IMR-90 (cell line): ENCODE measurements at regions not wholly inside any gene's neighbourhood (a gene's known extent, or its start where the extent isn't known, plus 50 kb on each side); places are given as distances from the start of the nearest gene placed in this dataset.

Experiments used
- ATAC-seq: fragments of 200-7000 bp; cut with Tn5 transposase; 2 replicates; pipeline ENCODE4 v1.9.1; 2020; ENCODE audit warnings: low read depth, mild to moderate bottlenecking, moderate library complexity
- BruUV-seq: library from RNA; stranded (reverse); fragments of 400-500 nt; replicated peaks from 2 replicates; lab custom pipeline; 2021; lab: Mats Ljungman, UMichigan
- CTCF ChIA-PET: fragments of 300-600 bp; formaldehyde crosslinking; extraction: SDS; loops from one replicate; lab custom pipeline; 2021; ENCODE audit warnings: antibody characterized with exemption; lab: Yijun Ruan, JAX
- POLR2A ChIA-PET: fragments of 300-600 bp; sonication (Branson Sonifier 250); formaldehyde crosslinking; loops from one replicate; lab custom pipeline; 2022; ENCODE audit warnings: antibody characterized with exemption; ENCODE audit not compliant: unreplicated experiment; lab: Charles Lee
- DNase-seq: peaks from one replicate; pipeline ENCODE4 v3.0.0; 2013
- H2AFZ ChIP-seq: replicated peaks from 2 replicates; pipeline ENCODE3; 2013; ENCODE audit warnings: low read length, mild to moderate bottlenecking; ENCODE audit not compliant: poor library complexity
- H2AK5ac ChIP-seq: 2 replicates; pipeline ENCODE4 v1.6.1; 2013; ENCODE audit warnings: low read depth, low read length, inconsistent platforms
- H2AK9ac ChIP-seq: replicated peaks from 2 replicates; pipeline ENCODE3; 2013; ENCODE audit warnings: mild to moderate bottlenecking, low read depth, low read length, moderate library complexity; ENCODE audit not compliant: poor library complexity
- H2BK120ac ChIP-seq: 2 replicates; pipeline ENCODE4 v1.6.1; 2013; ENCODE audit warnings: low read depth, low read length, inconsistent platforms
- H2BK15ac ChIP-seq: 3 replicates; pipeline ENCODE4 v1.6.1; 2013; ENCODE audit warnings: low read depth, low read length, inconsistent platforms
- H2BK20ac ChIP-seq: 2 replicates; pipeline ENCODE4 v1.6.1; 2013; ENCODE audit warnings: low read depth, mild to moderate bottlenecking, inconsistent platforms, low read length, moderate library complexity
- H2BK5ac ChIP-seq: 2 replicates; pipeline ENCODE4 v1.6.1; 2013; ENCODE audit warnings: mild to moderate bottlenecking, low read depth, low read length, inconsistent platforms; ENCODE audit not compliant: poor library complexity, severe bottlenecking
- H3K14ac ChIP-seq: replicated peaks from 2 replicates; pipeline ENCODE4 v1.6.1; 2013; ENCODE audit warnings: low read depth, low read length, inconsistent platforms
- H3K18ac ChIP-seq: 2 replicates; pipeline ENCODE4 v1.6.1; 2013; ENCODE audit warnings: low read depth, low read length, control low read depth
- H3K23ac ChIP-seq: 2 replicates; pipeline ENCODE4 v1.6.1; 2013; ENCODE audit warnings: low read depth, low read length, inconsistent platforms
- H3K27ac ChIP-seq: 2 replicates; pipeline ENCODE4 v1.5.1; 2013; ENCODE audit warnings: mild to moderate bottlenecking, control low read depth, low read length; ENCODE audit not compliant: insufficient read depth
- H3K27me3 ChIP-seq: 2 replicates; pipeline ENCODE4 v1.6.1; 2013; ENCODE audit warnings: low read length; ENCODE audit not compliant: control insufficient read depth, insufficient read depth
- H3K36me3 ChIP-seq: 2 replicates; pipeline ENCODE4 v1.6.1; 2013; ENCODE audit warnings: low read length, mixed read lengths; ENCODE audit not compliant: control insufficient read depth, insufficient read depth
- H3K4ac ChIP-seq: 2 replicates; pipeline ENCODE4 v1.6.1; 2013; ENCODE audit warnings: low read depth, low read length, inconsistent platforms
- H3K4me1 ChIP-seq: 2 replicates; pipeline ENCODE4 v1.6.1; 2013; ENCODE audit warnings: low read length, mixed read lengths; ENCODE audit not compliant: control insufficient read depth, insufficient read depth
- H3K4me2 ChIP-seq: 2 replicates; pipeline ENCODE4 v1.6.1; 2013; ENCODE audit warnings: low read depth, mild to moderate bottlenecking, control low read depth, low read length, moderate library complexity
- H3K4me3 ChIP-seq: 2 replicates; pipeline ENCODE4 v1.5.1; 2013; ENCODE audit warnings: low read depth, mild to moderate bottlenecking, control low read depth, low read length, moderate library complexity; ENCODE audit not compliant: insufficient read depth
- H3K56ac ChIP-seq: 2 replicates; pipeline ENCODE4 v1.6.1; 2013; ENCODE audit warnings: low read length, inconsistent platforms; ENCODE audit not compliant: insufficient read depth; ENCODE audit errors: extremely low read depth
- H3K79me1 ChIP-seq, 2 experiments: 2 replicates each; pipeline ENCODE4 v1.6.1; 2013; ENCODE audit warnings: low read length in 2 of 2, inconsistent platforms in 1 of 2, low read depth in 1 of 2
- H3K9ac ChIP-seq: 2 replicates; pipeline ENCODE4 v1.6.1; 2013; ENCODE audit warnings: low read depth, low read length, control low read depth
- H3K9me1 ChIP-seq: 2 replicates; pipeline ENCODE4 v1.6.1; 2013; ENCODE audit warnings: low read length, inconsistent platforms; ENCODE audit not compliant: insufficient read depth
- H3K9me3 ChIP-seq: 2 replicates; pipeline ENCODE4 v1.6.1; 2013; ENCODE audit warnings: low read length; ENCODE audit not compliant: control insufficient read depth, insufficient read depth
- H4K20me1 ChIP-seq: 2 replicates; pipeline ENCODE4 v1.6.1; 2013; ENCODE audit warnings: low read length, inconsistent platforms; ENCODE audit not compliant: insufficient read depth
- H4K5ac ChIP-seq: 2 replicates; pipeline ENCODE4 v1.6.1; 2013; ENCODE audit warnings: mild to moderate bottlenecking, low read depth, low read length, control low read depth
- H4K8ac ChIP-seq, 2 experiments: 2 replicates each; pipeline ENCODE4 v1.6.1; 2013; ENCODE audit warnings: low read depth in 2 of 2, low read length in 2 of 2, control low read depth in 1 of 2, inconsistent platforms in 1 of 2
- H4K91ac ChIP-seq: 2 replicates; pipeline ENCODE4 v1.6.1; 2013; ENCODE audit warnings: low read depth, low read length, inconsistent platforms; ENCODE audit not compliant: insufficient read depth
- CEBPB ChIP-seq: IDR thresholded peaks from 2 replicates; pipeline ENCODE4 v1.6.1; 2012; ENCODE audit warnings: low read depth, low read length, improper control_type of control experiment
- CTCF ChIP-seq: conservative IDR thresholded peaks from 2 replicates; pipeline ENCODE4 v1.5.1; 2012; ENCODE audit warnings: mild to moderate bottlenecking, low read depth, low read length, improper control_type of control experiment
- ELK1 ChIP-seq: fragments of 150-350 bp; IDR thresholded peaks from 2 replicates; pipeline ENCODE4 v1.6.1; 2016; ENCODE audit warnings: low read depth, mild to moderate bottlenecking, low read length, moderate library complexity, borderline replicate concordance
- WGBS, 2 experiments: methylation state at CpG; one replicate each; pipeline versions ENCODE4 v1.1.5 to v1.1.7; 2013; ENCODE audit warnings: missing lambda C conversion rate in 2 of 2; ENCODE audit not compliant: insufficient read length in 1 of 2; ENCODE audit errors: extremely low coverage in 2 of 2; 5-methylcytosine and 5-hydroxymethylcytosine counted together
- dilution Hi-C: fragments of 300-500 bp; cut with HindIII; formaldehyde crosslinking; loops from one replicate; pipeline ENCODE4 v1.14.3; 2018; ENCODE audit warnings: low sequenced_read_pairs; ENCODE audit not compliant: unreplicated experiment
- in situ Hi-C: fragments of 300-500 bp; cut with MboI; formaldehyde crosslinking; loops from 3 replicates; pipeline ENCODE4 v1.14.3; 2019; ENCODE audit warnings: low sequenced_read_pairs, inconsistent platforms, mixed read lengths
- intact Hi-C: fragments of 100-400 bp; cut with micrococcal nuclease; formaldehyde crosslinking; loops from 2 replicates; pipeline ENCODE4 v1.10.0; 2022

GRCh38 chr2:74748665-74749064 is 85.3 kb upstream of the HK2 start:
- Histone ChIP-seq H3K18ac (no peak overlapping the region), H3K79me1 (no peaks in the 10 kb centered on the region), H2BK20ac (no peak overlapping the region), H2AK9ac (no peak overlapping the region), H3K4ac (no peak overlapping the region), H3K4me1 (peaks cover 9% of the 10 kb centered on the region), H2BK120ac (peak overlapping the region; percentile 34; the same call in 1 of the 2 replicates), H4K91ac (no peak overlapping the region), H4K8ac (no peak overlapping the region), H2BK15ac (no peak overlapping the region), H3K27me3 (no peaks in the 10 kb centered on the region), H3K14ac (no peak overlapping the region), H3K9me3 (no peaks in the 10 kb centered on the region), H4K20me1 (no peaks in the 10 kb centered on the region), H3K56ac (no peak overlapping the region), H4K5ac (no peak overlapping the region), H2AFZ (no peak overlapping the region), H3K4me2 (no peak overlapping the region), H3K9ac (no peak overlapping the region), H3K36me3 (no peaks in the 10 kb centered on the region), H3K9me1 (peaks cover 10% of the 10 kb centered on the region; the same call in 1 of the 2 replicates), H3K23ac (peak overlapping the region; percentile 37; the same call in 1 of the 2 replicates), H3K4me3 (no peak overlapping the region), H2AK5ac (peak overlapping the region; percentile 35; the same call in 1 of the 2 replicates), H2BK5ac (no peak overlapping the region), H3K27ac (no peak overlapping the region)
- intact Hi-C loops = loop anchor here (10.0 kb wide), 1 partner anchor 86 kb away; the partner anchor contains the start of gene HK2
- WGBS, 2 experiments = no CpG with 5 or more reads among the region's 3 CpGs
- ChIA-PET POLR2A (no interaction called here), CTCF (no interaction called here)
- TF ChIP-seq ELK1 = no peak
- no peak for TF ChIP-seq CTCF
- TF ChIP-seq CEBPB = peak; percentile 32; the same call in 1 of the 2 replicates
- in situ Hi-C loops = no loop called here
- ATAC-seq (no peak), DNase-seq (no peak)
- dilution Hi-C loops = no loop called here
- BruUV-seq = no TSS peak
